ENCODE measurements at regions not wholly inside any gene's neighbourhood (a gene's known extent, or its start where the extent isn't known, plus 50 kb on each side); places are given as distances from the start of the nearest gene placed in this dataset.
"Not testable (repeated sequence)": the region's sequence is repeated elsewhere in the genome, so short reads cannot be mapped to it uniquely, and the experiment has no call there.

DNA sequence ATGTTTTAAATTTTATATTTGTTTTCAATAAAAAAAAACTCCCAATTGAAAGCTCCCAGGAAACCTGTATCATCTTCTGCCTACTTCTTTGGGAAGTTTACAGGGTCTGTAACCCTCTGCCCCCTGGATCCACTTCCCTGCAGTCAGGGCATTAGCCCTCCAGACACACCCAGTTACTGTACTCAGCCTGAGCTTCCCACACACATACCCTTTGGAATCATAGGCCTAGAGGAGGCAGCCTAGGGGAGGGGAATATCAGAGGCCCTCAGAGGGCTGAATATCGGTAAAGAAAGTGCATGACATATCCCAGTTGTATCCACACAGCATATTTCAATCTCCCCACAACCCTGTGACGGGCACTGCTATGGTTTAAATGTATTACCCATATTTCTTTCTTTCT is 56.2 kb upstream of the TFPI start:
- DNase-seq = not testable (repeated sequence)

DNA sequence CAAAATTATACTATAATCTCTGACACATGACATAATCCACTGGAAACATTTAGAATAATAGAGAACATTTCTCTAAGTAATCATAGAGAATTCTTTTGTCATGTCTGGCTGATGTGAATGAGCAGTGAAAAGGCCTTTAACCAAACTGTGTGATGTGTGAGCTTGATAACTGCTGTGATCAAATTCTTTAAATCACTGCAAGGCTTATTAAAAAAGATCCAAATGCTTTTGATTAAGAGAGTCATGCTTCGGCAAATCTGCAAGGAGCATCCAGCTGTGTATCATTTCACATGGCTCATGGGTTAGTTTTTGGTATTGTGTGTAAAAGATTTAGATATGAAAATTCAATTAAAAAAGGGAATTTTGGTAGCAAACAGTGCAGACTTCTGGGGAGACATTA is 58.6 kb upstream of the TFPI start:
- no peak for DNase-seq

DNA sequence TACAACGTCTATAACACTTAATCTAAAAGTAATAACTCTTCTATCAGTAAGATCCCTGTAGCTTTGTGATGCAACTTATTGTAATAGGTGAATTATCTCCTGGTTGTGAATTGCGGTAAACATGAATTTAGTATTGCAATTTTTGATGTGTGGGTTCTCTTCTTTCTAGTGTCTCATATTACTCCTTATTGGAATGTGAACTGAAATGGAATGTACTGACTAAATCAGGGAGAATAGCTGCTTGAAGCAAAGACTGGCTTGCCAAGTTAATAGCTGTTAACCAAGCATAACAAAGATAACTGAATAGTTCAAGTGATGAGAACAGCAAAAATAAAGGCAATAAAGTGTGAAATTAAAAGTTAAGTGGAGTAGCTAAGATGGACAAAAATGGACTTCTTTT is 60.5 kb upstream of the TFPI start:
- DNase-seq = no peak

DNA sequence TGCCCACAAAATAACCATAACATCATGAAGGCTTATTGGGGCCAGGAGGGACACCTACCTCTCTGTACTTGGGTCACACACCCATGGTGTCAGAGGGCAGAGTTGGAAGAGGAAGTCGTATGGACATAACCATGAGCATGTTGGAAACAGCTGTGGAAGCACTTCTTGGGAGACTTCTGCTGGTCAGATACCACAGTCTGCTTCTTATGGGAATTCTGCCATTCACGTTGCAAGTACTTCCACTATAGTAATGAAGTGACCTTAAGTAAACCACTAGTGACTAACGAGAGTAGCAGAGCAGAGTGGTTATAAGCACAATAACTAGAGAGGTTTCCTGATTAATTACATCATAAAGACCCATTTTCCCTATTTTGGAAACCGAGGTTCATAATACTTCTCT is 61.1 kb upstream of the TFPI start:
- no peak for DNase-seq

GRCh38 chr2:187615902-187616301 is 61.7 kb upstream of the TFPI start:
- DNase-seq = no peak

- no peak for DNase-seq
These were observed 62.9 kb upstream of the TFPI start for GRCh38 chr2:187617120-187617519.

DNA sequence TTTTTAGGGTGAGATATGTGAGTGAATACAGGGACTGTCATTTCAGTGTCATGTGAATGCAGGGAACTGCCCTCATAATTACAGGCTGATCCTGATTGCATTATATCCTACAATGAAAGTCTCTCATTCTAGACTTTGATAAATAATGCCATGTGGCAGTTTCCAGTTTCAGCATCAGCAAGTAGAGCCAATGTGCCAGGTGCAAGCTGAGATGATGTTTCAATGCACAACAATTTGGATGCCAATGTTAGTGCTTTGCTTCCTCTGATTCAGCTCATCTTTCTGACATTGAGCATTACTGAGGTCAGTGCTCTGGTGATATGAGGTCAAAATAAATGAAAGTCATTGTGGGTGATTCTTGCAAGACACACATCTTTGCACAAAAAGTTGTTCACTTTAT is 63.7 kb upstream of the TFPI start:
- DNase-seq = peak; percentile 39

DNA sequence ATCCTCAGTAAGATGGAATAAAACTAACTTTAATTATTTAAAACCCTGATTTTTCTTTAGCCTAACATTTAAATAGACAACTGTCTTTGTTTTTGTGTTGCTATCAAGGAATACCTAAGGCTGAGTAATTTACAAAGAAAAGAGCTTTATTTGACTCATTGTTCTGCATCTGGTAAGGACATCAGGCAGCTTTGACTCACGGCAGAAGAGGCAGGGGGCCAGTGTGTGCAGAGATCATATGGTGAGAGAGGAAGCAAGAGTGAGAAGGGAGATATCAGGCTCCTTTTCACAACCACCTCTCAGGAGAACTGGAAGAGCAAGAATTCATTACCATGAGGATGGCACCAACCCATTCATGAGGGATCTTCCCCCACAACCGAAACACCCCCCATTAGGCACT is 64.6 kb upstream of the TFPI start:
- no peak for DNase-seq

- DNase-seq = no peak
These were observed 72.9 kb upstream of the TFPI start for GRCh38 chr2:187627153-187627552.

- not testable (repeated sequence) for DNase-seq
These were observed 82.6 kb upstream of the TFPI start for GRCh38 chr2:187636731-187637391.

DNA sequence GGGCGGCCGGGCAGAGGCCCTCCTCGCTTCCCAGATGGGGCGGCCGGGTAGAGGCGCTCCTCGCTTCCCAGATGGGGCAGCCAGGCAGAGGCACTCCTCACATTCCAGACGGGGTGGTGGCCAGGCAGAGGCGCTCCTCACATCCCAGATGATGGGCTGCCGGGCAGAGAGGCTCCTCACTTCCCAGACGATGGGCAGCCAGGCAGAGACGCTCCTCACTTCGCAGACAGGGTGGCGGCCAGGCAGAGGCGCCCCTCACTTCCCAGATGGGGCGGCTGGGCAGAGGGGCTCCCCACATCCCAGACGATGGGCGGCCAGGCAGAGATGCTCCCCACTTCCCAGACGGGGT is 83.1 kb upstream of the TFPI start:
- DNase-seq = not testable (repeated sequence)

DNA sequence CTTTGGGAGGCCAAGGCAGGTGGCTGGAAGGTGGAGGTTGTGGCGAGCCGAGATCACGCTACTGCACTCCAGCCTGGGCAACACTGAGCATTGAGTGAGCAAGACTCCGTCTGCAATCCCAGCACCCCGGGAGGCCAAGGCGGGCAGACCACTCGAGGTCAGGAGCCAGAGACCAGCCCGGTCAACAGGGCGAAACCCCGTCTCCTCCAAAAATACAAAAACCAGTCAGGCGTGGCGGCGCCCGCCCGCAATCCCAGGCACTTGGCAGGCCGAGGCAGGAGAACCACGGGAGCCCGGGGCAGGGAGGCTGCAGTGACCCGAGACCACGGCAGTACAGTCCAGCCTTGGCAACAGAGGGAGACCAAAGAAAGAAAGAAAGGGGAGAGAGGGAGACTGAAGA is 83.5 kb upstream of the TFPI start:
- not testable (repeated sequence) for DNase-seq

- no peak for DNase-seq
These were observed 84.6 kb upstream of the TFPI start for GRCh38 chr2:187638840-187639239.

GRCh38 chr2:187640926-187641510 is 86.8 kb upstream of the TFPI start:
- no peak for DNase-seq

DNA sequence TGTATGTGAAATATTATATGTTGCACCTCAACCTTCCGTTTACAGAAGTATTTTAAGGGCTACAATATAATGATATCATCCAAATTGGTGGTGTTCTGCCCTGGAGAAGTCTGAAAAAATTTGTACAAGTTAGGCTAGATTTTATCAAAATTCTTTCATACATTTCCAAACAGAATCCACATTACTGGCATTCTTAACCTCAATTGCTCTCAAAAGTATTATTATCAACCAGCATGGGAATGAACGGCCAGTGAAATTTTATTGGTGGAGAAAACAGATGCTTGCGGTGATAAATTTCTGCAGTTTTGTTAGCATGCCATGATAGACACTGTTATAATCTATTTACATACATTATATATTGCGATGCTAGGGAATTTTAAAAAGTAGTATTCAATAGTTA is 88.3 kb upstream of the TFPI start:
- DNase-seq = no peak

DNA sequence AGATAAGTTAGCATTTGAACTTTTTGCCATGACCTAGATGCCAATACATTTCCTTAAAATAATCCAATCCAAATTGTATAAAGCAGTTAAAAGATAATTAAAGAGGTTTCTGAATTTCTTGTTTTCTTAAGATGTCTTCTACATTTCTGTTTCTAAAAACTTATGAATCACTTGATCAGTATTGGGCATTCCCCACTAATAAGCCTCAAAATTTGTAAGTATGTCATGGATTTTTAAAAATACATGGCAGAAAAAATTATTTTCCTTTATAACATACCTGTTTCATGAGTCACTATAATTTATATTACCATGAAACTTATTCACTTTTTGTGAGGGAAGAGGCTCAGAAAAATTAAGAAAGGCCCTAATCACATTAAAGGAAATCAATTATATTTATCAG is 90.3 kb upstream of the TFPI start:
- no peak for DNase-seq

DNA sequence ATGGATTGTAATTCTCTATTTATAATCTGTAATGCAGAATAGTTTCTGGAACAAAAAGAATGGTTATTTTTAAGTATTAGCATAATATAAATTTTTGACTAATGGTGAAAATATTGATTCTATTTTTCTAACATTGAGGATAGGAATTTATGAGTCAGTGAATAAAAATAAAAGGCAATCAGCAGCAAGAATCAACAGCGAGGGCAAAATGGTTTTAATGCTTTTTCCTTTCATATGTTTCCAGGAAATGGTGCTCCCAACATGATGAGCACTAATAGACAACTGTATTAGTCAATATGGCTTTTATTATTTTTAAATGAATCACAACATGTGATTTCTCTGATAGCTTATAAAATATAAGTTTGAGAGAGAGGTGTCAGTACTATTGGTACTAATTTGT is 90.7 kb upstream of the TFPI start:
- no peak for DNase-seq

- no peak for DNase-seq
These were observed 92.3 kb upstream of the TFPI start for GRCh38 chr2:187646556-187646955.

GRCh38 chr2:187654535-187654934 is 100.3 kb upstream of the TFPI start:
- peak; percentile 60 for DNase-seq

DNA sequence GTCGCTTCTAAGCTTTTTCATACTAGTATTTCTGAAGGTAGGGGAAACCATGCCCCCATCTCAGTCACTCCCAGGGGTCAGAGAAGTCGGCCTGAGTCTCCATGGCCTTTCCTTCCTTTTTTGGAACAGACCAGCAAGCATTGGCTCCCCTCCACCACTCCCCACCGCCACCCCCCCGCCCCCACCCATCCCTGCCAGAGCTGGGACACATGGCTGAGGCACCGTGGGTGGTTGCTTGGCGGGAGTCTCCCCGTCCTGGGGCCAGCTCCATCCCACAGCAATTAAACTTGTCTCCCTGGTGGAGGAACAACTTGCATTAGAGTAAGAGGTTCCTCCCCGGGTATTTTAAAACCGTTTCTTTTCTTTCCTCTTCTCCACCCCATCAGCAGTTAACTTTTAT is 100.8 kb upstream of the TFPI start:
- no peak for DNase-seq

DNA sequence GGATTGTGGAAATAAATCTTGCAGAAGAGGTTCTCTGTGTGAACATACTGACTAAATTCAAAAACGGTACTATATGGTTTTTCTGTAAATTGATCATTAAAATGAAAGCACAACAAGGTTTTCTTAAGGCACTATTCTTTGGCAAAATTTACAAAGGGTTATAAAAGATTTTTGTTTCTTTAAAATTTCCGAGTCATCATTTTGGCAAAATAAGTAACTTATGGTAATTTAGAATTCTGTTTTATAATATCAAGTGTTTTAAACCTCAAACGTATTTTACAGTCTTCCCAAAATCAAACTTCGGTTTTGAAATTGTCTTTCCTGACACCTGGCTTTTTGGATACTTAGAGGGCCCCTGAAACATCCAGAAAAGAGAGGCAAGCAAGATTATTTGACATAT is 101.9 kb upstream of the TFPI start:
- no peak for DNase-seq

DNA sequence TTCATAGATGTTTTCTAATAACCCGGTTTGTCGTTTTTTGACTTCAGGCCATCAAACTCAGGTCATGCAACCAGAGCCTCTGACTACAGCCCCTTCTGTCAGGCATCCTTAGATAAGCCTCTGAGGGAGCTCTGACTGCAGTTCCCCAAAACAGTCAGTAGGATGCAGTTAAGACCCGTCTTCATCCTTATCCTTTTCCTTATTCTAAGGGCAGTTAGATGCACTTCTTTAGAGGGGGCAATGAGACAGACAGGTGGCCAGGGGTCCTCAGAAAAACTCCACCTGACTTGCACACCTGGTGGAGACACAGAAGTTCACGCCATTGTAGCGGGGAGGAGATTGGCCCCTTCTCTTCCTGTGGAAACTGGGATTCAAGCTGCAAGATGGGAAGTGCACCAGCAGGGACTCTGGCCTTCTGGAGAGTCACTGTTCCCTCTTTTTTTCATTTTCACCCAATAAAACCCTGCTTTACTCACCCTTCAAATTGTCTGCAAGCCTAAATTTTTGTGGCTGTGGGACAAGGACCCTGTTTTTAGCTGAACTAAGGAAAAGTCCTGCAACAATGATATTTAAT is 104.8 kb upstream of the TFPI start:
- no peak for DNase-seq

- not testable (repeated sequence) for DNase-seq
These were observed 121.8 kb upstream of the TFPI start for GRCh38 chr2:187676050-187676449.

DNA sequence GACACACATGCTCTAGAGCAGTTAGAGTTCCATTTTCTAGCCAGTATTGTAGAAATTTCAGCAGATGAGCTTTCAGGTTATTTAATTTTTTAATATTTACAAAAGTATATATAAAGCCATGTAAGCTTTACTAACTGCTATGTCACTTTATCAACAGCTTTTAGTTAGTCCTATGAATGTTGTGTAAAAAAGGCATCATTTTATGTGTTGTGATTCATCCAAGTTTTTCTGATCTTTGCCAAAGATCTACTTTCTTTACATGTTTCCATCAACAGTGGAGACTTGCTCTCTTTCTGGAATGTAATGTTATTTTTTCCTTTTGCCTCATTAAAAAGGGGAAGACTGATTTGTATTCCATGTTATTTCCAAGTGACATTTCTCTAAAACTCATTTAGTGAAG is 125.2 kb upstream of the TFPI start:
- DNase-seq = no peak

- DNase-seq = no peak
These were observed 129.9 kb upstream of the TFPI start for GRCh38 chr2:187684174-187684573.

Measured in NCI-H1436 treated with DMSO at 0.1 percent for 48 hours (cell line).